ENCODE measurements at regions not wholly inside any gene's neighbourhood (a gene's known extent, or its start where the extent isn't known, plus 50 kb on each side); places are given as distances from the start of the nearest gene placed in this dataset.

GRCh38 chr4:114226968-114227760, 247.7 kb upstream of the ARSJ start:
- TF ChIP-seq POLR2A (IDR thresholded peaks at IDR 0.05; ENCODE audit: extremely low read depth, insufficient read length) (no peak), CTCF (IDR thresholded peaks at IDR 0.05; ENCODE audit: low read depth, low read length) (no peak)
